ENCODE measurements at regions not wholly inside any gene's neighbourhood (a gene's known extent, or its start where the extent isn't known, plus 50 kb on each side); places are given as distances from the start of the nearest gene placed in this dataset.
"Not testable (repeated sequence)": the region's sequence is repeated elsewhere in the genome, so short reads cannot be mapped to it uniquely, and the experiment has no call there.

DNA sequence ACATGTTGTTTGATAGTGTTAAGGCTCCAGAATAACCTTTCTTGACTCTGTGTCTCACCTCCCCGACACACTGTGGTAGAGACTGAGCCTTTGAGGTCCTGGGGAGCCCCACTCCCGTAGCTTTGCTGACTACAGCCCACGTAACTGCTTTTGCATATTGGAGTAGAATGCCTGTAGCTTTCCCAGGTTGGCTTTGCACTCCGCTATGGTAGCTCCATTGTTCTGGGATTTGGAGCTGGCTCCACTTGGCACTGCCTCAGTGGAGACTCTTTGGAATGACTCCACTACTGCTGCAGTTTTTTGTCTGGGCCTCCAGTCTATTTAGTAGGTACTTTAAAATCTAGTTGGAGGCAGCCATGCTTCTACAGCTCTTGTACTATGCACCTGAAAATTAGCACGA lies 56.2 kb upstream of the ANXA1 start:
- no peak for DNase-seq (ENCODE audit: low read depth, low spot score)

DNA sequence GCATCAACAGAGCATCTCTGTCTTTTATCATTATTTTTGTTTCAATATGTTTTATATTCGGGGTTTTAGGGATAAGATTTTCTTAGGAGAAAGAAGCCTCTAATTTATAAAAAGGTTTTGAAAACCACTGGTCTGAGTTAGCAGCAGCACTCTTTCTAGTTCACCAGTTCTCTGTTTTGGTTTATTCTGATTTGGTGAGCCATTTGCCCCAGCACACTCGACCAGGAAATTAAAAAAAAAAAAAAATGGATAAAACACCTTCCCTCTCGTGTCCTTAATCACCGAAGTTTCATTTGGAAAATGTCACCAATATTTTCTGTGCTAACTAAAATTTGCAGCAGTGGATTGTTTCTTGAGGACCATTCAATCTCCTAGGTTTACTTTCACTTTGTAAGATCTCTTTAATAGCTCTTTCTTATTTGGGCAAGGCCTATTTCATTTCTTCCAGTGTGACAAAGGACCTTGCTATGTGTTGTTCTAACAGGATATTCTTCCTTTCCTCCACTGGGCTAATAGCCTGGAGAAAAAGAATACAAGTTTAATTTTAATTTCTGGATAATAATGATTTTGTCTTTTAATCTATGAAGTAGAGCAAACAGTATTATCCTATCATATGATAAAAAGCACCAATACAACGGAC lies 57.8 kb upstream of the ANXA1 start:
- DNase-seq (ENCODE audit: low read depth, low spot score): no peak

DNA sequence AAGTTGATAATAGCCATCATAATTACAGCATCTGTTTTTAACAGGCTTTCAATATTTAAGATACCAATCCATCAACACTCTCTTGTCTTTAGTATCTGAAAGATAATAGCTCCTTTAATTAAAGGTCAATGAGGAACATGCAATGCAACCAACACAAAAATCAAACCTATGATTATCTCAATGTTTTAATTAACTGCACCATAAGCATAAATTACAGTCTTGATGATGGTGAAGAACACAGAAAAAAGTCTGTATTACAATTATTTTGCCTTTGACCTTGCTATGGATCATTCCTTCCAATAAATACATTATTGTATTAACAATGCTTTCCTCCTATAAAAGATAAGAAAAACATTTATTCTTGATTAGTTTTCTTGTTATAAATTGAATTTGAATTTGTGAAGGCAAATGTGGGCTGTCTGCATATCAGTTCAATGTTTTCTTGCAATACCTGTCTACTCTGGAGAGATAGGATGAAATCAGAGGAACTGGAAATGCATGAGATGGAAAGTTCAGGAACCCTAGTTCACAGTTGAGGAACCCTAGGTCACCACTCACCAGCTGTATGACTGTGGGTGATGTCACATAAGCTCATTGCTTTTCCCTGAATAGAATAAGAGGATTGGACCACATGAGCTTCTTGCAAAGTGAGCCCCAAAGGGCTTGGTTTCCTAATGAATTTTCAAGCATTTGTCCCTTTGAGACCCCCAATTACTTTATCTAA lies 58.5 kb upstream of the ANXA1 start:
- no peak for DNase-seq (ENCODE audit: low read depth, low spot score)

DNA sequence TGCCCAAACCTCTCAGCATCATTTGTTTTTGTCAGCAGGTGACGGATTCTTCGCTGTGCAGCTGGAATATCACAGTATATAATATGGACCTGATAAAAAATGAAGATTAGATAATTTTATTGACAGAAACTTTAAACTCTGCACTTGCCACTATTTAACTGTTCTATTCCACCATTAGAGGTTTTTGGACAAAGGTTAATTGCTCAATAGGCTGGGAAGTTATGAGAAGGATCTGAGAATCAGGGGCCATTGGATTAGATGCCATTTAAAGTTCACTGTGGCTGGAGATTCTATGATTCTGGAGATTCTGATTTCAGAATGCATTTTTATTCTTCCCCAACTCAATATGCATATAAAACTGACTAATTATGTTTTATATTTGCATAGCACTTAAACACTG lies 59.8 kb upstream of the ANXA1 start:
- no peak for DNase-seq (ENCODE audit: low read depth, low spot score)

DNA sequence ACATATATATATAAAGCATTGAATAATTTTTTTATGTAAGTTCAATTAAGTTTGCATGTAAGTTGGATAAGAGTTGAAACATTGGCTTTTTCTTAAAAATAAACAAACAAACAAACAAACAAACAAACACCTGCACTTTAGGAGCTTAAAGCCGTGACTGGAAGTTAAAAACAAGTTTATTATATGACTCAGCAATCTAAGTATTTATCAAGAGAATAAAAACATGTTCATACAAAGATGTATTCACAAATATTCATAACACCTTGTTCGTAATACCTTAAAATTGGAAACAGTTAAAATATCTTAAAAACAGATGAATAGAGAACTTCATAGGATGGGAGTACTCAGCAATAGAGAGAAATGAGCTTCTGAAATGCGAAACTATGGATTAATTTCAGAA lies 61.5 kb upstream of the ANXA1 start:
- no peak for DNase-seq (ENCODE audit: low read depth, low spot score)

DNA sequence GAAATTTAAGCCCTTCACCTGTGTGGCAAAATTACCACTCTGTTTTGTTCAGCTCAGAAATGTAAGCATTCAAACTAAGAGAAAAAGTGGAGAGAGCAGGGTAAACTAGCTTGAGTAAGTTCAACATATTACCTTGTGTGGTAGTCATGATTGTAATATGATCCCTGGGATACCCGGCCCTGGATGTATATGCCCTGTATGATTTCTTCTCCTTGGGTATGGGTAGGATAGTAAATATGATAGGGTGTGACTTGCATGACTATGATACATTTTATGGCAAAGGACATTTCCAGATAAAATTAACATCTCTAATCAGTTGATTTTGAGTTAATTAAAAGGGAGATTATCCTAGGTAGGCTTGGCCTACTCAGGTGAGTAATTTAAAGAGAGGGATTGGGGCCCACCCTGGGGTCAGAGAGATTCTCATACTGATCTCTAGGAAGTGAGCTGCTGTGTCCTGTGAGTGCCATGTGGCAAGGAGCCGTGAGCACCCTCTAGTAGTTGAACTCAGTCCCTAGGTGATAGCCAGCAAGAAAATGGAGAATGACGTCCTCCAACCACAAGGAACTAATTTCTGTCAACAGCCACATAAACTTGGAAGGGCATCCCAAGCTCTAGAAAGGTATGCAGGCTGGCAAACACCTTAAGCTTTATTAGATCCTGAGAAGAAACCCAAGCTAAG lies 62.2 kb upstream of the ANXA1 start:
- DNase-seq (ENCODE audit: low read depth, low spot score): no peak

DNA sequence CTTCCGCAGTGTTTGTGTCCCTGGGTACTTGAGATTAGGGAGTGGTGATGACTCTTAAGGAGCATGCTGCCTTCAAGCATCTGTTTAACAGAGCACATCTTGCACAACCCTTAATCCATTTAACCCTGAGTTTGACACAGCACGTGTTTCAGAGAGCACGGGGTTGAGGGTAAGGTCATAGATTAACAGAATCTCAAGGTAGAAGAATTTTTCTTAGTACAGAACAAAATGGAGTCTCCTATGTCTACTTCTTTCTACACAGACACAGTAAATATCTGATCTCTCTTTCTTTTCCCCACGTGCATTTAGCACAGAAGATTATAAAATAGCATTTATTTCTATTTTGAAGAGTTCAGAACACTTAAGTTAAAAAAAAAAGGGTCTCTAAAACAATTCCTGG lies 63.8 kb upstream of the ANXA1 start:
- DNase-seq (ENCODE audit: low read depth, low spot score): not testable (repeated sequence)

DNA sequence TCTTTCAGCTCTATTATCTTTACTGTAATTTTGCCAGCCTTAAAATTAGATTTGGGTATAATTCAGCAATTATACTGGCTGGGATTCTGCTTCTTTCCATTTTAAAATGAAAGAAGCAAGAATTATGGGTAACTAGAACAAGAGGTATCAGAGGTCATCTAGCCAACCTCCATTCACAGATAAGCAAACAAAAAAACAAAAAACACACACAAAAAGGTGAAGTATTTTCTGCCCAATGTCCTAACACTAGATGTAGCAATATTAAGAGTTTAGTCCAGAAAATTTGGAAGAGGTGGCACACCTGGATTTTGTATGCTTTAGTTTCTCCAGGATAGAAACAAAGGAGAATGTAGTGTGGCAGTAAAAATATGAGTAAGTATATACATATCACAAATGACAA lies 68.1 kb upstream of the ANXA1 start:
- no peak for DNase-seq (ENCODE audit: low read depth, low spot score)

DNA sequence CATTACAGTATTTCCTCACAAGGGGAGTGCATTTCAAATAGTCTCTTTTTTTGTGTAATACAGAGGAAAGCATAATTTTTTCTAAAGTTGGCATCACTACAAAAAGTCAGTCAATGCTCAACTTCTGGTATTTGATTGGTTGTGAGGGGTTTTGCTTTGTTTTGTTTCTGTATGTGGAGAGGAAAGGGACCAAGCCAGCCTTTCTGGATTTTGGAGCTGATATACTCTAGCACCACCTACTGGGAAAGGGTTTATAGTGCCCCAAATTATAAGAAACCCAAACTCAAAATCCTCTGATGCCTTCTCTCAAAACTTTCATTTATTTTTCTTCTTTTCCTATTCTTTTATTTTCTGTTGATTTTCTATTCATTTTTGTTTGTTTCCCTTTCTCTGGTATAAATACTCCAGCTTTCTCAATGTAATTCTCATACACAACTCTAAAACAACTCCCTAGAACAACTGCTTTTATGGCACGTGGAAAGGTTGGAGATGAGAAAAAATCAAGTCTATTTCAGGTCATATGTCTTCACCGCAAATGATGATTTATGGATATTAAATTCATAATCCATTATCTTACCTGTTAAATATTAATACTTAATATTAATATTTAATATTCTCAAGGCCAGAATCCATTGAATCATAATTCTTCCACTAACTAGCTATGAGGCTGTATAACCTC lies 69.5 kb upstream of the ANXA1 start:
- peak; percentile 65 for DNase-seq (ENCODE audit: low read depth, low spot score)

DNA sequence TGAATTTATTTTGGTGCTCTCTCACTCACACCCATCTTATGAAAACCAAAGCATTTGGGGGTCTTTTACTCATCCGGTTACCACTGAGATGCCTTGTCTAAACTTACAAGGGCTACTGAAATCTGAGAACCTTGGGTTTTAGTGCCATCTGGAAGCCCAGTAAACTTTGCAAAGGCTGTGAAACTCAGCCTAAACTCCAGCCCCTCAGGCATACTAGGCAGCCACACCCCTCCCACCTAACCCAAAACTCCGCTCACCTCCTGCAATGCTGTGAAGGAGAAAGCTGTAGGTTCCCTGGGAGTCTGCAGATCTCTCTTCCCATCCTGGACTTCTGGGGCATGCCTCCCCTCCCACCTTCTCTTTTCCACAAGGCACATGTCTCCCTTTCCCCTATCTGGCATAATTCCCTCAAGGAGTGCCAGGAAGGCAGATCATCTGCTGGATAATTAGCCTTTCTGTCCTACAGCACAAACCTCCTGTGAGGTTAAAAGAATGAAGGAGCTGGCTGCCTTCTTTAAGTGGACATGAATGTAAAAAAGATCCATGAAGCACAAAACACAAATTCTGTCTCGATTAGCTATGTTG lies 71.5 kb upstream of the ANXA1 start:
- DNase-seq (ENCODE audit: low read depth, low spot score): peak; percentile 78

DNA sequence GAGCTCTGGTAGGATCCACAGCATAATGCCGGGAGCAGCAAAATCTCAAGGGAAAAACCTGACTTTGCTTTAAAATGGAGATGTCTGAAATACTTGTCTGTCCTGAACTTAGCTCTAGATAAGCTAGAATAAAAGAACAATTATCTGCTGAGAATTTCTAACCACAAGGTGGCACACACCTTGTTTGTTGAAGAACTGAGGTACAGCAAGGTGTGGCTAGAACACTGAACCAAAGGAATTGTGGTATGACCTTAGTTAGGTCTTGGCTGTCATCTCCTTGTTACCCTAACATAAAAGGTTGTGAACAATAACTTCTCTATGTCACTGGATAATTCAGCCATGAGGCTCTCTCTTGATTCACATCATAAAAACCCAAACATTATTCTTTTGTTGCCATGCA lies 72.3 kb upstream of the ANXA1 start:
- no peak for DNase-seq (ENCODE audit: low read depth, low spot score)

DNA sequence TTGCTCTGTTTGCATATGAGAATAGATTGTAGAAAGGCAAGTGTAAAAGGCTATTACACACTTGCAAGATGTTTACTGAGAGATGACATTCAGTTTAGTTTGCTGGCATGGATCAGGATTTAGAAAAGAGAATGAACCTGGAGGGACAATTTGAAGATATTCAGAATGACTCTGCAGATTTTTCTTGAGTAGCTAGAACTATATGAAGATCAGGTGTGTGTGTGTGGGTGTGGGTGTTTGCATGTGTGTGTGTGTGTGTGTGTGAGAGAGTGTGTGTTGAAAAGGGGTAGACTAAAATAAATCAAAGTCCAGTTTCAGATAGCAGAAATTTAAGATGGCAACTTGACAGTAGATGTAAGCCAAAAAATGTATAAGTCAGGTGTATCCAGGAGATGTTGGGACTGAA lies 74.0 kb upstream of the ANXA1 start:
- DNase-seq (ENCODE audit: low read depth, low spot score): no peak

DNA sequence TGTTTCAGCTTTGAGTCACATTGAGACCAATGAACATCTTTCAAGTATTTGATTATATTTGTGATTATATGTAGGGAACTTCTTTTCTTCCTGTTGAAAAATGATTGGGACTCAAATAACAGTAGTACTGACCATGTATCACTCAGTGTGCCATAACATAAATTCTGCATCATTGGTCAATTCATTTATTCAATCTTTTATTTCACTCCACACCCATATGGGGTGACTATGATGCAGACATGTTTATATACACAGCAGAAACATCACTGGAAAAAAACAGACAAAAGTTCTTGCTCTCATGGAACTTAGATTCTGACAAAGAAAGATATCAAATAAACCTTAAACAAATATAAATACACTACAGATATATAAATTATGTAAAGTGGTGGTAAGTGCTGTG lies 74.7 kb upstream of the ANXA1 start:
- DNase-seq (ENCODE audit: low read depth, low spot score): no peak

DNA sequence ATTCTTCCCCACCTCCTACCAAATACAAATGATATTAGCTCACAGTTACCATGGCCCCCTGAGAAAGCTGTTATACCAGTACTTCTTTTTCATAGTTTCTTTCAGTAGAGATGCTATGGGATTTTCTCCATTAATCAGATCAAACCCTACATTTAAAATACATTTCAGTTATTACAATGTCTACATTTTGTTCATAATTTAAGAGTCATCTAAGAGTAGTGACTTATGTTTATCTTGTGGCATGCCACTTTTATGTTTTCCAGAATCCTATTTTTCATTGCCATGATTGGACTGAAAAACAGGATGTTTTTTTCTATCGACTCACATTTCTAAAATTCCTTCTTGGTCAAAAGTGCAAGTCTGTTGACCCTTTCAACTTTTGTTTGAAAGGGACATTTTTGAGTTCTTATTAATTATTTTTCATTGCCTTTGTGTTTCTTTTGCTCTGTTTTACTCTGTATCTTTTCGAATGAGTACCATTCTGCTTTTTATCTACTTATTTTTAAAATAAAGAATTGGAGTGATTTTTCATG lies 77.4 kb upstream of the ANXA1 start:
- DNase-seq (ENCODE audit: low read depth, low spot score): no peak

DNA sequence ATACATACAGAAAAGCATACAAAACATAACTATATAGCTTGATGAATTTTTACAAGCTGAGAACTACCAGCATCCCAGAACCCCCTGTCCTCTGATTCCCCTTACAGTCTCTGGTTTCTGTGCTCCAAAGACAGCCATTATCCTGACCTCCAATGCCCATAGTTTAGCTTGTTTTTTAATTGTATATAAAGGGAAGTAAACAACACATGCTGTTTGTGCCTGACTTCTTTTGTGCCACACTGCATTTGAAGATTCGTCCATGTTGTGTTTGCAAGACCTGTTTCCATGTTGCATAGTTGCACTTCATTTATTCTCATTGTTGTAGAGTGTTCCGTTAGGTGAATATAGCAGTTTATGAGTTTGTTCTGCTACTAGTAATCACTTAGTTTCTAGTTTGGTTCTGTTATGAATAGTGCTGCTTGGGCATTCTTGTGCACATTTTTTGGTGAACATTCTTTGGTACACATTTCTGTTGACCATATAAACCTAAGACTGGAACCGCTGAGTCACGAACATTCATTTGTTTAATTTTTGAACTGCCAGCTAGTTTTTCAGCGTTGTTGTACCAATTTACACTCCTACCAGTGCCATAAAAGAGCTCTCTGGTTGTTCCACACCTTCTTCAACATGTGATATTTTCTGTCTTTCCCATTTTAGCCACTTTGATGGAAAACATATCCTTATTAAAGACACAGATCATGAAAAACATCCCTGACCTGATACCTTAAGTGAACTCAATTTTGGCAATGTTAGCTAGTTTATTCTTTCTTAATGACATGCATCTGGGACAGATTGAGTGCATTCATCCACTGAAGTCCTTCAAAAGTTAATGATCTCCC lies 78.1 kb upstream of the ANXA1 start:
- no peak for DNase-seq (ENCODE audit: low read depth, low spot score)

DNA sequence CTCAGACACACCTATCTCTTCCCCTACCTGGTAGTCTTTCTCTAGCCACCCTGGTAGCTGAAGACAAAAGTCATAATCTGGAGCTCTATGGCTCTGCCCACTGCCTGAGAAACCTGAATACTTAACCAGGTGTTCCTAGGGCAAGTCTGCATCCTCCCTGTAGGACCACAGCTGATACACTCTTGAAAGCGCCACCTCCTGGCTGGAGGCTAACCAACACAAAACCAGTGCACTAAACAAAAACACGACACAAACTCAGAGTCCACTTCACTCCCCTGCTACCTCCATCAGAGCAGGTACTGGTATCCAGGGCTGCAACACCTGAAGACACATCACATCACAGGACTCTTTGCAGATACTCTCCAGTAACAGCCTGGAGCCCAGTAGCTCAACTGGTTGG lies 84.6 kb upstream of the ANXA1 start:
- DNase-seq (ENCODE audit: low read depth, low spot score): peak; percentile 13

DNA sequence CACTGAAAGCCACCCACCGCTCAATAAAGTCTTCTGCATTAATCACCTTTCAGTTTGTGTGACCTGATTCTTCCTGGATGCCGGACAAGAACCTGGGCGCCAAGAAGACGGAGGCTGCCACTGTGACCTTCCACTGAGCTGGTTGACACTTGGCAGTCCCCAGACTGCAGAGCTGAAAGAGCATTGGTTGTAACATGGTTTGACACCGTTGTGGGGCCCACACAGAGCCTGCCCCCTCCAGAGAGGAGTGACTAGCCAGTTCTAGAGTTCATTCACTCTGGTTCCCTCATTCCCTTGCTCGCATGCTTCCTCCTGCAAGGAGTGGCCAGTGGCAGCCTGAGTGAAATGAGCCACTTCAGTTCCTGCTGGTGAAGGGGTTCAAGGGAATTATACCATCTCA lies 86.2 kb upstream of the ANXA1 start:
- DNase-seq (ENCODE audit: low read depth, low spot score): no peak

DNA sequence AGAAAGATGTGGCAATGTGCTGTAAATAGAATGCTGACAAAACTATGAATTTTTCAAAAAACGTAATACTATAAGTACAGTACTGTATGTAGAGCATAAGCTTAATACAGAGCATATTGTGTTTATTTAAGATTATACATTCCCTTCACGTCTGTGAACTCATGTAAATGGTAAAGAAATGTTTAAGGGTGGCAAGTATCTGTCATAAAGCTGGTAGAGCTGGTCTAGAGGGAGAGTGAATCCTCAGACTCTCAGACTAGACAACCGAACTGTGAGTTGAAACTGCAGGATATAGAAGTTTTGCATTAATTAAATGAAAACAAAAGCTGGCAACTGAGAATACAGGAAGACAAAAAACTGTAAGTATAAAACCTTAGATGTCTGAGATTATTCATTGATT lies 87.3 kb upstream of the ANXA1 start:
- DNase-seq (ENCODE audit: low read depth, low spot score): no peak

DNA sequence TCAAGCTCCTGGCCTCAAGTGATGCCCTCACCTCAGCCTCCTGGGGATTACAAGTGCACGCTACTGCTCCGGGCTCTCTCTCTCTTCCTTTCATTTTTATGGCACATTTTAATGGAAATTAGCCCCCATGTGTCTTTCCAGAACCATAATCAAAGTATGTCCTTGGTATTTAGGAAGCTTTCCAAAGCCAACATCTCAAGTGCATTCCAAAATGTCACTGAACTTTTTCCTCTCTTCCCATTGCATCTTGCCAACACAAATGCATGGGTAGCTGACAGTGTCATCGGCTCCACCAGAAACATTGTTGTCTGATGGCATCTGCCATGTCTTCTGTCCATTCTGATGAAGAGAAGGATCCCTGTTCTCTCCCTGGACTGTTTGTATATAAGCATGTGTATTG lies 90.5 kb upstream of the ANXA1 start:
- no peak for DNase-seq (ENCODE audit: low read depth, low spot score)

DNA sequence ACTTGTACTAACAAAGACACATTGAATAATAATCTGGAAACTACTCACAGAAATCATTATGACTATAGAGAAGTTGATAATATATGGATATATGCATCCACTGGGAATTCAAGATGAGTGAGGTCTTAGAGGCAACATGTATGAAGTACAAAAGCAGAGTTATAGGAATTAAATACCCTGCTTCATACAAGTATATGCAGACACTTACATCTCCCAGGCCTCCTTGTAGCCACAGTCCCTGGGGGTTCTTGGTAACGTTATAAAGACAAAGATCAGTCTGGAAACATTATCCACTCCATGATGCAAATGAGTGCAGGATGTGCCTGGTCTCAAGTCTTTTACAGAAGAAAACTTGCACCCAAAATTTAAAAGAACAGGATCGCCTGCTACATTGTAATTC lies 92.4 kb upstream of the ANXA1 start:
- no peak for DNase-seq (ENCODE audit: low read depth, low spot score)

DNA sequence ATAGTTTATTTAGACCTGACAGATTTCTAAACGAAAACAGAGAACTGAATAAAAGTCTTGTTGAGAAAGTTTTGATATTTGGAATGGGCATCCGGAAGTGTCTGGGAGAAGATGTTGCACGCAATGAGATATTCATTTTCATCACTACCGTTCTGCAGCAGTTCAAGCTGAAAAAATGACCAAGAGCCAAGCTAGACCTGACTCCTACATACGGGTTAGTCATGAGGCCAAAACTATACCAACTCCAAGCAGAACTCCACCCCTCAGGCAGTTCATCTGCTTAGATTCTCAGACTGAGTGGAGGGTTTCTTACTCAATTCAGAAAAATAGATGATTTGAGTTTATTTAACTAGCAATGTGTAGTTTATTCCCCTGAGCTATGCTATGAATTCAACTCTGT lies 95.4 kb upstream of the ANXA1 start:
- no peak for DNase-seq (ENCODE audit: low read depth, low spot score)

All from ELF-1 (cell line).